HG03045 (cell line): ENCODE measurements at regions not wholly inside any gene's neighbourhood (a gene's known extent, or its start where the extent isn't known, plus 50 kb on each side); places are given as distances from the start of the nearest gene placed in this dataset.

Experiments used
- ATAC-seq: cut with Tn5 transposase; IDR thresholded peaks from one replicate; pipeline ENCODE4 v1.9.1; 2021; ENCODE audit warnings: mild to moderate bottlenecking, moderate library complexity; ENCODE audit not compliant: unreplicated experiment

DNA sequence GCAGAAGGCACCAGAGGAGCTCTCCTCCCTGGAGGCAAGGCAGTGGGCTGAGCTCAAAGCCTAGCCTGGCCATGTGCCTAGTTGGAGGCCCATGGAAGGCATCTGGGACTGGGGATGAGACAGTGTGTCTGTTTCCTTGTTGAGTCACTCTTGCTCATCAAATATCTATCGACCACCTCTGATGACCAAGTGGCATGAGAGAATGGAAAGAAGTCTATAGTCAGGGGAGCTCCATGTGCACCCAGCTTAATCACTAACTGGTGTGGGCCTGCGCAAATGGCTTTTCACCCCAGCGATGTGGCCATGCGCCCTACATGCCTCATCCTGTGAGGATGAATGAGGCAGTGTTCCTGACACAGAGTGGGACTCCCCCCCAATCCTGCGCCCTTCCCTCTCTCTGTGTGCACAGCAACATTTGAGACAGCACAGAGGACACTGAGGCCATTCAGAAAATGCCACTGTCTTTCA lies 229.9 kb downstream of the RPS24 start:
- ATAC-seq = no peak

DNA sequence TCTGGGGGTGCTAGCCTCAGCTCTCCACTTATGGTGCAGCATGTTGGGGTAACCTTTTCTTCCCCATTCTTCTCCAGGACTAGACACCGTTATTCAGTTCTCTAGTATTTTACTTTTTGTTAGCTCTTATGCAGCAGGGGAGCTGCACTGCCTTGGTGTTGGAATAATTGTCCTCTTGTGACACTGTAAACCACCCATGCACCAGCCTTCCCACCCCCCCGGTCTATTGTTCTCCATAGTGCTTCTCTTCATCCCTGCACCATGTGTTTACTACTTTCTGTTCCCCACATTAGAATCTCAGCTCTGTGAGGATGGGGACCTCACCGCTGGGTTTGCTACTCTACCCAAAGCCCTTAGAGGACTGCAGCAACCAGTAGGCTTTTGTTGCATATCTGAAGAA lies 230.7 kb downstream of the RPS24 start:
- no peak for ATAC-seq

GRCh38 chr10:78266741-78267469 lies 233.2 kb downstream of the RPS24 start:
- ATAC-seq = no peak

GRCh38 chr10:78267598-78267997 lies 233.9 kb downstream of the RPS24 start:
- ATAC-seq = no peak

- ATAC-seq = no peak
Observed at GRCh38 chr10:78269060-78269459, 235.4 kb downstream of the RPS24 start.

- ATAC-seq = no peak
Observed at GRCh38 chr10:78272329-78272728, 238.7 kb downstream of the RPS24 start.

GRCh38 chr10:78274491-78274890 lies 240.8 kb downstream of the RPS24 start:
- no peak for ATAC-seq

DNA sequence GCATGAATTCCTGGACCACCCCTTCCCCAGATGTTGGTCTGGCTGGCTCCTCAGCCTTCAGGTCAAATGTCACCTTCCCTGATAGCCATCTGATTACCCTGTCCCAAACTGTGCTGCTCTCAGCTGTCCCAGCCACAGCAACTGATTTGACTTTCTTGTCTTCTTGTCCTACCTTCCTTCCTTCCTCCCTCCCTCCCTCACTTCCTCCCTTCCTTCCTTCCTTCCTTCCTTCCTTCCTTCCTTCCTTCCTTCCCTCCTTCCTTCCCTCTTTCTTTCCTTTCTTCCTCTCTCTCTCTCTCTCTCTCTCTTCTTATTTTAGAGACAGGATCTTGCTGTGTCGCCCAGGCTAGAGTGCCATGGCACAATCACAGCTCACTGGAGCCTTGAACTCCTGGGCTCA lies 242.5 kb downstream of the RPS24 start:
- no peak for ATAC-seq

DNA sequence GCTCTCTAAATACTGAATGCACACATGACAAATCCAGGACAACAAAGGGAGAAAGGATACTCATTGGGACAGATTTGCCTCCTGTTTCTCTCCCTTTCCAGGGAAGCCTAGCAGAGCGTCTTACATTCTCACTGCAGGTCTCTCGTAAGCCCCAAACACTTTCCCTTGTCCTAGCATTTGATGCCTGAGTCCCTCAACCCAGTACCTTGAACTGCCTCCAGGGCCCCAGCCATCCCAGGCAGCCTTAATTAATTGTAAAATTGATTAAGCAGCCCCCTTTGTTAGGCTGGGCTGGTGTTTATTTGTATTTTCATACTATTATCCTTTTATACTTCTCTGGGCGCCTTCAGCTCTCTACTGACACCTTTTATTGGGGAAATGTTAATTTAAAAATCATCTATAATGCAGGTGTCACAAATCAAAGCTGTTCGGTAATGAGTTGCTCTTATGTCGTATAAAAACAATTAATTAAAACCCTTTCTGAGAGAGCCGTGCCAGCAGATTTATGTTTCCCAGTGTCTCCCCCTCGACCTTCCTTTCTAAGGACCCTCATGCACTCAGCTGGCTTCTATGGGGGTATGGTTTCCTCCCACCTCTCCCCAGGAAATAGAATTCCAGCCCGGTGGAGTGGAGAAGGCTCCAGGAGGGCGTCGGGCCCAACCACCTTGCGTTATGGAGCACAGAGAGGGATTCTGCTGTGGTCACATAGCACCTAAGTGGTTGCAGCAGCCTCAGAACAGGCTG lies 243.8 kb downstream of the RPS24 start:
- no peak for ATAC-seq

GRCh38 chr10:78278058-78278404 lies 244.4 kb downstream of the RPS24 start:
- ATAC-seq = no peak

- no peak for ATAC-seq
Observed at GRCh38 chr10:78279756-78280155, 246.1 kb downstream of the RPS24 start.

DNA sequence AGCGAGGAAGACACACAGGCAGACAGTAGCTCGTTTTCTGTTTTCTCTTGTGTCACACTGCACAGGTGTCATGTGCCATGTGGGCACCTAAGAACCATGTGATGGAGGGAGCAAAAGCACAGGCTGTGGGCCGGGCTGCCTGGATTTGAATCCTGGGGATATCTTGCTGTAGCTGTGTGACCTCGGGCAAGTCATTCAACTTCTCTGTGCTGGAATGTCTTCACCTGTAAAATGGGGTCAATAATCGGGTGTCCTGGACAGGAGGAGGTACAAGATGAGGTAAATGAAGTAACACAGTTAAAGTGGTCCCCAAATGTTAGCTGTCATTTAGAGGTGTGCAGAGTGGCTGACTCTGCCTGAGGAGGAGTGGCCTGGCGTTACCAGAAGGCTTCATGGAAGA lies 246.9 kb downstream of the RPS24 start:
- ATAC-seq = no peak

DNA sequence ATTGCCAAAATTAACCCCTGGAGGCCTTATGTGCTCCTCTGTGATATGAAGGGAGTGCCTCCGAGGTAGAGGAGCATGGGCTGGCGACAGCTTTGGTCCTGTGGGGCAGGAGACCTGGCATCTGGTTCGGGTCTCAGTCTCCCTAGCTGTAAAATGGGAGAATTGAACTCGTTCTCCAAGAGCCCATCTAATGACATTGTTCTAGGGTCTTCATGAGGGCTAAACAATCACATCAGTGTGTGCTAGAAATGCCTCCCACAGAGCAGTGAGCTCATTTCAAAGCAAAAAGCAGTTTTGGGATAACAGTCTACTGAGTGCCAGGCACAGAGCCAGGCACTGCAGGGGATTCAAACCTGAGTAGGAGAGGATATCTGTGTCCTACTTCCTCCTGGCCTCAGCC lies 248.0 kb downstream of the RPS24 start:
- ATAC-seq = no peak

GRCh38 chr10:78283069-78283682 lies 249.5 kb downstream of the RPS24 start:
- no peak for ATAC-seq

DNA sequence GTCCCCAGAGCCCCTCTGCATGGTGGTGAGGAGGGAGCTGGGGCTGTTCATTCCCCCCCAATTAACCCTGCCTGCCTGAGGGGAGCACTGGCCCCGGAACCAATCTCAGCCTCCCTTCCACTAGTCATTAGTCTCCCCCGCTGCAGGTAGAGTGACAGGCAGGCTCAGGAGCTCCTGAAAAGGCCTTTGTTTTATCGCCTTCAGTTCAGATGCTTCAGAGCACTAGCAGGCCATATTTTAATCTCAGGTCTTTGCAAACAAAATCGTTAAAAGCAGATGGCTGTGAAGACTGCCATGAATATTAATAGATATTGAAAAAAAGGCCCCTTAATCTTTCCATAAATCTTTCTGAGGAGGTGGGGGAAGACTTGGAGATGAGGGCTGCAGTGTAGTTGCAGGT lies 250.7 kb downstream of the RPS24 start:
- ATAC-seq = no peak

GRCh38 chr10:78285226-78285625 lies 251.6 kb downstream of the RPS24 start:
- ATAC-seq = no peak

GRCh38 chr10:78286186-78286585 lies 252.5 kb downstream of the RPS24 start:
- no peak for ATAC-seq

DNA sequence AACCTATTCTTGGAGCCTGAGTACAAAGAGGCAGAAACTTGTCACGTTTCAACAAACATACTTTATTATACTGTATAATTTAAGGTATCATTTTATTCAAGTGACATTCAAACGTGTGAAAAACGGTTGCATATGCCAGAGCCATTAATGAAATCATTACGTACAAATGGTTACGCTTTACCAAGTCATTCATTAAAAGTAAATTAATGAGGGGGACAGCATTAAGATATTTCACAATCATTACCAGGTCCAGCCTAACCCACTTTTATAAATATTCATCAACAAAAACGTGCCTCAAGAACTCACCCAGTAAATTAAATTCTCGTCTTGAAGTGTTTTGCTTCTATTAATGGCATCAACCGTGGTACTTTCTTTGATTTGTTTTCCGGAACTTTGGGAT lies 253.0 kb downstream of the RPS24 start:
- ATAC-seq = no peak

- no peak for ATAC-seq
Observed at GRCh38 chr10:78287618-78288017, 254.0 kb downstream of the RPS24 start.

GRCh38 chr10:78288663-78289062 lies 255.0 kb downstream of the RPS24 start:
- ATAC-seq = no peak

- ATAC-seq = no peak
Observed at GRCh38 chr10:78290131-78290750, 256.6 kb downstream of the RPS24 start.

- no peak for ATAC-seq
Observed at GRCh38 chr10:78291722-78292121, 258.1 kb downstream of the RPS24 start.
